IPS-15b (cell line): ENCODE measurements at regions not wholly inside any gene's neighbourhood (a gene's known extent, or its start where the extent isn't known, plus 50 kb on each side); places are given as distances from the start of the nearest gene placed in this dataset.

Experiments used
- H3K27me3 ChIP-seq: one replicate; pipeline ENCODE4 v1.6.1; 2013; ENCODE audit warnings: low read length; ENCODE audit not compliant: control insufficient read depth, insufficient read depth
- H3K36me3 ChIP-seq: one replicate; pipeline ENCODE4 v1.6.1; 2013; ENCODE audit warnings: low read length; ENCODE audit not compliant: control insufficient read depth, insufficient read depth
- H3K4me1 ChIP-seq: one replicate; pipeline ENCODE4 v1.6.1; 2013; ENCODE audit warnings: mild to moderate bottlenecking, low read length; ENCODE audit not compliant: control insufficient read depth, insufficient read depth
- H3K4me3 ChIP-seq: one replicate; pipeline ENCODE4 v1.5.1; 2013; ENCODE audit warnings: low read depth, low read length
- H3K9ac ChIP-seq: one replicate; pipeline ENCODE4 v1.6.1; 2013; ENCODE audit warnings: low read depth, mild to moderate bottlenecking, low read length
- H3K9me3 ChIP-seq: one replicate; pipeline ENCODE4 v1.6.1; 2013; ENCODE audit warnings: mild to moderate bottlenecking, low read length; ENCODE audit not compliant: control insufficient read depth, insufficient read depth

DNA sequence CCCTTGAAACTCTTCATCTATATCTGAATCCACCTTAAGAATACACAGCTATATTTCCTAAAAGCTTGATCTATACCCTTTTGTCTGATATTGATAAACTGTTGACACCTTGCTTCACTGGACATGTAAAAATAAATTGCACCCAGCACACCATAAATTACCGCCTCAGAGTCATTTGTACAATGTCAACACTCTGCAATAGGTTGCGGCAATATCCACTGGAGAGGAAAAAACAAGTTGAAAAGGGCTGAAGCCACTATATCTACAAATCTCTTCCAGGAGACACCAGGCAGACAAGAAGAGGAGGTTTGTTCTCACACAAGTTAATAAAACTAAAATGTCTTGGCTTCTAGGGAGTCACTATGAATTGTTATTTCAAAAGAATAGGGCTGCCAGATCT lies 656.9 kb downstream of the CDH8 start:
- Histone ChIP-seq H3K36me3 (no peaks in the 10 kb centered on the region), H3K4me3 (no peak overlapping the region), H3K9ac (no peak overlapping the region), H3K9me3 (no peaks in the 10 kb centered on the region), H3K4me1 (no peaks in the 10 kb centered on the region), H3K27me3 (no peaks in the 10 kb centered on the region)

DNA sequence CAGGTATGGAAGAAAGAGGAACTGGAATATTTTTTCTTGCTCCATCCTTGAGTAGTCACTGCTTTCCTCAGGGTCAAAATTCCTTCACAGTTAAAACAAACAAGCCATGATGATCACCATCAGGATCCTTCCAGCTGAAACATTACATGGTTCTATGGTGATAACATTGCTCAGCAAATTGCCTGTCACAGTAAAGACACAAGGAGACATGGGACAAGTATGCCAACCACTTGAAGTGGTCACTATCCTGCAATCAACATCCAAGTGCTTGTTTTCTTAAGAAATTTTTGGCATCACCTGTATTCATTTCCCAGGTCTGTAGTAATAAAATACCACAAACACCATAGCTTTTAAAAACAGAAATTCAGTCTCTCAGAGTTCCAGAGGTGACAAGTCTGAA lies 662.2 kb downstream of the CDH8 start:
- H3K4me3 ChIP-seq, result no peak overlapping the region
- H3K9ac ChIP-seq, result no peak overlapping the region
- H3K36me3 ChIP-seq, result no peaks in the 10 kb centered on the region
- H3K27me3 ChIP-seq, result no peaks in the 10 kb centered on the region
- no peaks in the 10 kb centered on the region for H3K9me3 ChIP-seq
- no peaks in the 10 kb centered on the region for H3K4me1 ChIP-seq

DNA sequence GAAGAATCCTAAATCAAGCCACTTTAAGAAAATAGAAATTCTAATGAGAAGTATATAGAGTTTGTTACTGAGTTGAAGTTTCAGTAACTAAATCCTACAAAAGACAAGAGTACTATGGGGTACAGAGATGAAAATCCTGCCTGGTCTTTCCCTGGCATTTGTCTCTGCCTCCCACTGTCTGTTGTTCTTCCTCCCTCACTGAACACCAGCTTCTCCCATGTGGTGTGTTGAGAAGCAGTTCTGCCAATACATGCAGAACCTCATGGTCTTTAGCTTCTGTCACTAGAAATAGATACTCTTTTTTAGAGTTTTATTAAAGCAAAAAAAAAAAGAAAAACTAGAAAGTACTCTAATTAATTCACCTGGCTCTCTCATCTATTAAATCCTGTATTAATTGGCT lies 664.4 kb downstream of the CDH8 start:
- H3K4me3 ChIP-seq, result no peak overlapping the region
- H3K4me1 ChIP-seq, result no peaks in the 10 kb centered on the region
- no peak overlapping the region for H3K9ac ChIP-seq
- no peaks in the 10 kb centered on the region for H3K27me3 ChIP-seq
- no peaks in the 10 kb centered on the region for H3K9me3 ChIP-seq
- no peaks in the 10 kb centered on the region for H3K36me3 ChIP-seq

DNA sequence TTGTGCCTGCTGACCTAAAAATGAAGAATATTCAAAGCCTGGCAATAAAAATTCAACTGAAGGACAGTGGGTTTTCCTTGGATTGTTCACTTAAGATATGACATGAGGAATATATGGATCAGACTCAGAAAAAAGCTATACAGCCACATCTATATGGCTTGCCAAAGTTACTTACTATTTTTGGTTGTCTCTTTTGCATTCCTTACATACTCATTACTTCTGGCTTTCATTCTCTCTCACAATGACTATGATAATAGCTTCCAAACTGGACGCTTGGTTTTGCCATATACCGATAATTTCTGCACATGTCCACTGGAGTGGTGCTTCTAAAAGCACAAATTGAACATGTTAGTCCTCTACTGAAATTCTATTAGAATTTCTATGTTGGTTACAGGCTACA lies 664.9 kb downstream of the CDH8 start:
- no peak overlapping the region for H3K9ac ChIP-seq
- no peaks in the 10 kb centered on the region for H3K27me3 ChIP-seq
- H3K9me3 ChIP-seq, result no peaks in the 10 kb centered on the region
- no peaks in the 10 kb centered on the region for H3K36me3 ChIP-seq
- H3K4me1 ChIP-seq, result no peaks in the 10 kb centered on the region
- no peak overlapping the region for H3K4me3 ChIP-seq

DNA sequence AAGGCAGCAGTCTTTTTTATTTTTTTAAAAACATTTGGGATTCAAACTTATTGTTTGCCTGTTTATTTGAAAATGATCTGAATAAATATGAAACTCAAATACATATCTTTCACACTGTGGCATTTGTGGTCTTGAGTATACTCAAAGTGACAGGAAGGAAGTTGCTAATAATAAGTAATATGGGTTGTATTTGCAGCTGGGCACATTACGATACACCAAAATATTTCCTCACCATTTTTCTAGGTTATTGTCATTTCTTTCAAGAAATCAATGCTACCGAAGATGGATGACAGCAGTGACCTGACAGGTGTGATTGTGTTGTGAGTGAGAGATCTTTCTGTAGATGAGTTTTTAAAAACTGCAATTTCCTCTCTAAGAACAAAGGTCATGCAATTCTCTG lies 665.7 kb downstream of the CDH8 start:
- Histone ChIP-seq H3K4me1 (no peaks in the 10 kb centered on the region), H3K36me3 (no peaks in the 10 kb centered on the region), H3K9ac (no peak overlapping the region), H3K4me3 (no peak overlapping the region), H3K27me3 (no peaks in the 10 kb centered on the region), H3K9me3 (no peaks in the 10 kb centered on the region)

DNA sequence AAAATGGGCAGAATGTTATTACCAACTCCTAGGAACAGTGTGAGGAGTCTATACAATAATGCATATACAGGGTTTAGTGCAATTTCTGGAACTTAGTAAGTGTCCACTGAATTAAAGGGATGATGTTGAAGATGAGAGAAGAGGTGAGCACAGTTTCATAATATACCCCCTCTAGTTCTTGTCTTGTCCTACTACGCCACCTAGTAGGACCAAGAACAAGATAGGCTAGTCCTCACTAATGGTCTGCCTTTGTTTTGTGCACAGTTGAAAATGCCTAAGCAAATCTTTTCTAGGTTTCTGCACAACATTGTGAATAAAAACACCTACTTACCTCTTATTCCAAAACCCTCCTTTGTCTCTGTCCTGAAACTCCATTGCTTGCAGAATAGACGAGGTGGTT lies 670.2 kb downstream of the CDH8 start:
- Histone ChIP-seq H3K4me3 (no peak overlapping the region), H3K9me3 (no peaks in the 10 kb centered on the region), H3K27me3 (no peaks in the 10 kb centered on the region), H3K4me1 (no peaks in the 10 kb centered on the region), H3K9ac (no peak overlapping the region), H3K36me3 (no peaks in the 10 kb centered on the region)

DNA sequence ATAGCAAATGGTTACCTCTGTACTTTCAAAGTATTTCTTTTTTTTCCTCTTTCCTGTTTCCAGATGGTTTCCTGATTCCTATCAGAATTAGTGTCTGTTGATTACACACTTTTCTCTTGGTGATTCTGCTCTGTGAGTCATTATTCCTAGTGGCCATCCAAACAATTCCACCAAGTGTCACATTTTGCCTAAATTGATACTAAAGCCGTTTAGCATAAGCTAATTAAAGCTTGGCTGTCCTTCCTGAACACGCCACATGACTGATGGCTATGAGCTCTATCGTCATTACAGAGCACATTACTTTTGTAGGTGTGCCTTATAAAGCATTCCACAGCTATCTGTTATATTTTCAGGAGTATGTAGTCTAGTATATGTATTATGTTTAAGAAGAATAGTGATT lies 671.2 kb downstream of the CDH8 start:
- Histone ChIP-seq H3K4me3 (no peak overlapping the region), H3K36me3 (no peaks in the 10 kb centered on the region), H3K9me3 (no peaks in the 10 kb centered on the region), H3K27me3 (no peaks in the 10 kb centered on the region), H3K9ac (no peak overlapping the region), H3K4me1 (no peaks in the 10 kb centered on the region)

DNA sequence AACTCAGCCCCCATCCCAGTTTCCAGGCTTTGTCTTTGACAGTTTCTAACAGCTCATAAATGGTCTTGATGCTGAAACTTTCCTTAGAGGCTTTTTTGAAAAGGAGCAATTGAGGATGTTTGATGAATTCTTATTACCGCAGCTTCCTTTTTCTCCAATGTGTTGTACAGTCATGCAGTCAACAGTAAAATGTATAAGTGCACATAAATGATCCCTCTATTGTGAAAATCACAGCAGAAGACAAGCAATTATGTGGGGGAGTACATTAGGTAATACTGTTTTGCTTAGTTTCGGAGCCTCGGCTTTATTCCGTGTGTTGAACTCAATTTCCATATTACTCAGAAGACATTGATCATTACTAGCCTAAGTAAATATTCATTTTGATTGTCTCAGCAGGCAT lies 673.7 kb downstream of the CDH8 start:
- H3K4me1 ChIP-seq, result no peaks in the 10 kb centered on the region
- no peak overlapping the region for H3K9ac ChIP-seq
- no peak overlapping the region for H3K4me3 ChIP-seq
- no peaks in the 10 kb centered on the region for H3K9me3 ChIP-seq
- H3K36me3 ChIP-seq, result no peaks in the 10 kb centered on the region
- no peaks in the 10 kb centered on the region for H3K27me3 ChIP-seq

DNA sequence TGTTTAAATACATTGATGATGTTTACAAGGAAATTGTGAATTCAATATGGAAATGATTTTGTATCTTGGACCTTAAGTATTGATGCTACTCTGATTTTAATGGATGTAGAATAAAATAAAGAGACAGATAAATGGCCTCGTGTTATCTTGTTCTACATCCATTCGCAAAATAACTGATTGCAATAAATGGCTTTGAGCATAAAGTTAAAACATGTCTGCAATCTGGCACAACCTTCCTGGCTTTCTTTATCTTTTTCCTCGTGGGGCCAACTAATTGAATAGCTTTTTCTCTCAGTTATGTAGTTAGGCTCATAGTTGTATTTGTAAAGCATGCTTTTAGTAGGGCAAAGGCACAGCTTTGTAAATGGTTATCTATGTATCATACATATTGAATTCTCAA lies 691.4 kb downstream of the CDH8 start:
- H3K4me3 ChIP-seq, result no peak overlapping the region
- no peaks in the 10 kb centered on the region for H3K4me1 ChIP-seq
- no peaks in the 10 kb centered on the region for H3K27me3 ChIP-seq
- H3K9me3 ChIP-seq, result no peaks in the 10 kb centered on the region
- no peak overlapping the region for H3K9ac ChIP-seq
- no peaks in the 10 kb centered on the region for H3K36me3 ChIP-seq

DNA sequence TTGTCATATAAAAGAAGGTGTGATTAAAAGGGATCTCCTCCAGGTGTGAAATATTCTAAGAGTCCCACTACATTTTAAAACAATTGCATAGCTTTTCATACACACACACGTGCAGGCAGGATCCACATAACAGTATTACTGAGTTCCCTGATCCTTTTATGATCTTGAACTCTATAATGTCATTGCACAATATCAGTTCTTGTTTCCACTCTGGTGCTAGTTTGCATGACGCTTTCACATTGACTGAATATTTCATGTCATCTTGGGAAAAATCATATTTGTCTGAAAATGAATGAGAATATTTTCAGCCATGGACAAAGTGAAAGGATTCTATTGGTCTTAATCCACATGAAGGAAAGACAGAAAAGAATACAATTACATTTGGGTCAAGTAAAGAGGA lies 703.8 kb downstream of the CDH8 start:
- Histone ChIP-seq H3K36me3 (no peaks in the 10 kb centered on the region), H3K4me3 (no peak overlapping the region), H3K9me3 (no peaks in the 10 kb centered on the region), H3K9ac (no peak overlapping the region), H3K27me3 (no peaks in the 10 kb centered on the region), H3K4me1 (no peaks in the 10 kb centered on the region)

DNA sequence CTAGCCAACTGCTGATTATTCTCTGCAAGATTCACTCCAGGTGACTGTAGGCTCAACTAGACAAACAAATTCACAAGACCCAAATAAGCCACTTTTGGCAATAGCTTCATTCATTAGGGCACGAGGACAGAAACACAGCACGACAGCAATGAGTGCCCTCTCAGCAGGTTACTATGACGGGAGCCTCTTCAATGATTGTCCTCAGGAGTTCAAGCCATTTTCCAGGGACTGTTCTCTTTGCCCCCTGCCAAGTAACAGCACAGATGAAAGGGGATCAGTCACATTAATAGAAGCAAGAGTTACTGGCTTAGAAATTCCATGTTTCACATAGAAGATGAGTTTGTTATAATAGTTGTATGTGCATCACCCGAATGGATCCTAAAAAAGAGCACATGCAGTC lies 712.2 kb downstream of the CDH8 start:
- Histone ChIP-seq H3K9ac (no peak overlapping the region), H3K4me3 (no peak overlapping the region), H3K9me3 (no peaks in the 10 kb centered on the region), H3K36me3 (no peaks in the 10 kb centered on the region), H3K27me3 (no peaks in the 10 kb centered on the region), H3K4me1 (no peaks in the 10 kb centered on the region)

DNA sequence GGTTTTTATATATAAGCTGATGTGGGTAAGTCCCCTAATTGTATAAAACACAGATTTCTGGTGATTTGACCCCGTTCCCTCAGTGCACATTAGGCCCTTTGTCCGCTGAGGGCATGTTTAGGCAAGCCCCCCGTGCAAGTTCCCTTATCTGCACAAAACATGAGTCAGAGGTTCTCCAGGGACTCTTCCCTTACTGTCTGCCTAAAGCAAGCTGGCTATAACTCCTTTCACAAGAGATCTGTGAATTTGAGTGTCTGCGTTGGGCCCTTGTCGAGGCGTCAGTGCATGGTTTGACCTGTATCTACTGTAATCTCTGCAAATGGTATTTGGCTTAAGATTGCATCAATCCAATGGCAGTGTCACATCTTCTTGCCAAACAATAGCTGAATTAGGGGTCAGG lies 712.8 kb downstream of the CDH8 start:
- Histone ChIP-seq H3K9me3 (no peaks in the 10 kb centered on the region), H3K4me3 (no peak overlapping the region), H3K9ac (no peak overlapping the region), H3K27me3 (no peaks in the 10 kb centered on the region), H3K4me1 (no peaks in the 10 kb centered on the region), H3K36me3 (no peaks in the 10 kb centered on the region)

DNA sequence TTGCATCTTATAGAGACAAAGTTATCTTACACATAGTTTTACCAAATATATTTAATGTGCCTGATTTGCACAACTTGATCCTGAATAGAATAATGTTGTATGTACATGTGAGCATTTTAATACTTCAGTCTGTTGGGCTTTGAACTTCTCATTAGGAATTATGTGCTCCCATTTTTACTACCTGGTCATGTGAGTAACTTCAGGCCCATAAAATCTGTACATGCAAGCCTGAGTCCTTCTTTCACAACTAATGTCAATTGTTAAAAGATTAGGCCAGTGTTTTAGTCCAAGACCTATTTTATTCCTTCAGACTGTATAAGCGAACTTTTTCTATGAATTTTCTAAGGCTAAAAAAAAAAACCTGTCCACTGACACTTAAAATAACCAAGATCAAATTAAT lies 715.4 kb downstream of the CDH8 start:
- H3K9ac ChIP-seq, result no peak overlapping the region
- H3K9me3 ChIP-seq, result no peaks in the 10 kb centered on the region
- H3K36me3 ChIP-seq, result no peaks in the 10 kb centered on the region
- H3K4me1 ChIP-seq, result no peaks in the 10 kb centered on the region
- no peaks in the 10 kb centered on the region for H3K27me3 ChIP-seq
- H3K4me3 ChIP-seq, result no peak overlapping the region
